NCI-H1048 (cell line): ENCODE measurements at regions not wholly inside any gene's neighbourhood (a gene's known extent, or its start where the extent isn't known, plus 50 kb on each side); places are given as distances from the start of the nearest gene placed in this dataset.
"Not testable (repeated sequence)": the region's sequence is repeated elsewhere in the genome, so short reads cannot be mapped to it uniquely, and the experiment has no call there.

Experiments used
- DNase-seq: peaks from one replicate; lab custom pipeline; 2025; lab: John Stamatoyannopoulos, UW

GRCh38 chr1:143839182-143839581, 132.6 kb downstream of the FAM72C start:
- not testable (repeated sequence) for DNase-seq

- not testable (repeated sequence) for DNase-seq
These were observed 133.2 kb downstream of the FAM72C start for GRCh38 chr1:143838598-143838929.

GRCh38 chr1:143837924-143838597, 133.7 kb downstream of the FAM72C start:
- DNase-seq, result not testable (repeated sequence)

- not testable (repeated sequence) for DNase-seq
These were observed 138.4 kb downstream of the FAM72C start for GRCh38 chr1:143833376-143833775.

- DNase-seq, result not testable (repeated sequence)
These were observed 139.4 kb downstream of the FAM72C start for GRCh38 chr1:143832379-143832716.

- not testable (repeated sequence) for DNase-seq
These were observed 140.1 kb downstream of the FAM72C start for GRCh38 chr1:143831479-143832378.

- not testable (repeated sequence) for DNase-seq
These were observed 145.6 kb downstream of the FAM72C start for GRCh38 chr1:143826162-143826561.

GRCh38 chr1:143824266-143824665, 147.5 kb downstream of the FAM72C start:
- not testable (repeated sequence) for DNase-seq

- DNase-seq, result not testable (repeated sequence)
These were observed 151.7 kb downstream of the FAM72C start for GRCh38 chr1:143820058-143820457.

GRCh38 chr1:143816369-143816768, 155.4 kb downstream of the FAM72C start:
- DNase-seq, result not testable (repeated sequence)

GRCh38 chr1:143805374-143805773, 166.4 kb downstream of the FAM72C start:
- not testable (repeated sequence) for DNase-seq

GRCh38 chr1:143804707-143805356, 167.0 kb downstream of the FAM72C start:
- DNase-seq, result not testable (repeated sequence)

GRCh38 chr1:143803927-143804411, 167.8 kb downstream of the FAM72C start:
- not testable (repeated sequence) for DNase-seq

- not testable (repeated sequence) for DNase-seq
These were observed 168.7 kb downstream of the FAM72C start for GRCh38 chr1:143803095-143803494.

- DNase-seq, result not testable (repeated sequence)
These were observed 172.1 kb downstream of the FAM72C start for GRCh38 chr1:143799568-143800187.

GRCh38 chr1:143796369-143796768, 175.4 kb downstream of the FAM72C start:
- not testable (repeated sequence) for DNase-seq

GRCh38 chr1:143792047-143792937, 179.5 kb downstream of the FAM72C start:
- DNase-seq, result not testable (repeated sequence)

GRCh38 chr1:143786381-143786780, 185.4 kb downstream of the FAM72C start:
- not testable (repeated sequence) for DNase-seq

GRCh38 chr1:143785883-143786282, 185.9 kb downstream of the FAM72C start:
- DNase-seq, result not testable (repeated sequence)

- not testable (repeated sequence) for DNase-seq
These were observed 187.4 kb downstream of the FAM72C start for GRCh38 chr1:143784239-143784882.
